CD1c-positive myeloid dendritic cell (primary cell): ENCODE measurements at regions not wholly inside any gene's neighbourhood (a gene's known extent, or its start where the extent isn't known, plus 50 kb on each side); places are given as distances from the start of the nearest gene placed in this dataset.
"Not testable (repeated sequence)": the region's sequence is repeated elsewhere in the genome, so short reads cannot be mapped to it uniquely, and the experiment has no call there.

Source experiments
- DNase-seq: peaks from one replicate; pipeline ENCODE4 v3.0.0-alpha.2; 2016; ENCODE audit errors: extremely low spot score

DNA sequence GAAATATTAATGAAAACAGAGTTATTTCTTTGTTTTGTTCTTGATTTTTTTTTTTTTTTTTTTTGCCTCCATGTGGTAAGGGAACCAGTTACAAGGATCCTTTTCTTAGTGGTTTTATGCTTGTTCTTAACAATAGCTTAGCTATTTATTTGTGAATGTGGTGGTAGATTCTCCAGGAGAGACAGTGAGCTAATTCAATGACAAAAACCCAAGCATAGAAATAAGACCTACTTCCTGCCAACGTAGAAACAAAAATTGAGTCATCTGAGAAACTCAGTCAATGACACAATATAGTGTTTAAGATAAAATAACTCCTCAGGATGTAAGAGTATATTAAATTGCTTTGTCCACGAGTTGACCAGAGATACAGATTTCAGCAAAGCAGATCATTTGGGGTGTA lies 863.8 kb upstream of the PABPC4L start:
- no peak for DNase-seq

DNA sequence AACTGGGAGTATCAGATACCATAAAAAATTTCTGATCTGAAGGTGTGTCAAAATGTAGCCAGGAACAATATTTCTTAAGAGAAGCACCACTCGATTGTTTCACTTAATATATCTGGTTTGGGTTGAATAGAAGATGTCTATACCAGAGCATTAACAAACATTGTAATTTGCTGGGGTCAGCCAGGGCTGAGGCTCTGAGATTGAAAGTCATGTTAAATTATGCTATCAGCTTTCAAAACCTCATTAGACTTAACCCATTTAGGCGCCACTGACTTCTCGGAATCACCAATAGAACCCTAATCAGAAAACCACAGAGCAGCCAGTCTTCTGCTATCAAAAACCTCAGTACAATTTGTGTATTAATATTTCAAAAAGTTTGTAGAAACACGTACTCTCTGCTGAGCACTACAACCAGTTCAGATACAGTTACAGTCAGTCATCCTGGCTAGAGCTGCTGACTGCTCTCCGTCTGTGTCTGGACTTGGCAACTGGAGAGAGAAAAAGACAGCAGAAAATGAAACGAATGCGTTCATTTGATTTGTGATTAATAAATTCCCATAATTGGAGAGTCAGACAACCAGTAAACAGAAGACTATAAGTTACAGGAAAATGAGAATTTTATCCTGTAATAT lies 848.6 kb upstream of the PABPC4L start:
- DNase-seq = no peak

DNA sequence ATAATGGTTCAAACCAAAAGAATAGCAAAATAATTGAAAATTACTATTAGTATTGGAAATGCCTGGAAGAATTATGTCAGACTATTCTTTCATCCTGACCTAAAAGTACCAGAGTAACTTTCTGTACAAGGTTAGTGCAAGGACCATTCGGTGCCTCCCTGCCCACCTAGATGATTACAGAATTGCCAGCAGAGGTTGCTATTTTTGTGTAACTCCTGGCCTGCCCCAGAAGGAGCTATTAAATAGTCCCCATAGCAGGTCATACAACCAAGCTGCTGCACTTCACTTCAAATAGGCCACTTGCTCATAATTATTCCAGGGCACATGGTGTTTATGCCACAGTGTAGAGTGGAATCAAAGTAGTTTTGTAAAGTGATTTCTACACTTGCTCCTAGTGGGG lies 831.1 kb upstream of the PABPC4L start:
- no peak for DNase-seq

DNA sequence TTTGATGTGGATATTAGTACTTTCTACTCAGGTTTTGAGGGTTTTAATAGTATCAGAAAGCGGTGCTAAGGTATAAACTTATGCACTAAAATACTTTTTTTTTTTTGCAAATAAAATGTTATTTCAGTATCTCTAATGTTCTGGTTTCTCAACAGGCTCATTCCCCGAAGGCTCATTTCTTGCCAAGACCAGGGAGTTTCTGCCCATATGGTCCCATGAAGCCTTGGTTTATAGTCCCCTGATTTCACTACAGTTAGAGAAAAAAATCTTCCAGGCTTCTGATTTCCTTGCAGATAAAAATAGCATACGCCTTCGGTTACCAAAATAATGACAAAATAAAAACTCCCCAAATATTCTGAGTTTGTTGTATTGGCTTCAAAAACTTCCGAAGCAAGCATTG lies 814.2 kb upstream of the PABPC4L start:
- no peak for DNase-seq

DNA sequence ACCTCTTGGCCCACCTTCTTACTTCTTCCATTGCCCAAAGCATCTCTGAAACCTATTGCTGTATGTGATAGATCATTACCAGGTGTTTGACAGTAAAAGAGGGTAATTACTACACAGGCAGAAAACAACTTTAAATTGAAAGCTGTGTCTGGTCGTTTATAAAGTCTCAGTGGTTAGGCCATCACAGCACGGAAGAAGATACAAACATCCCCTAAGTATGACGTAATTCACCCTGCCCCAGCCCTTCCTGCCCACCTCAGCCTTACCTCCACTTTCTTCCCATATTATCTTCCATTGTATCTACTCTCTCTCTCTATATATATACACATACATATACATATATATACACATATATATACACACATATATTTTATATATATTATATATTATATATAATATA lies 805.8 kb upstream of the PABPC4L start:
- DNase-seq = no peak

DNA sequence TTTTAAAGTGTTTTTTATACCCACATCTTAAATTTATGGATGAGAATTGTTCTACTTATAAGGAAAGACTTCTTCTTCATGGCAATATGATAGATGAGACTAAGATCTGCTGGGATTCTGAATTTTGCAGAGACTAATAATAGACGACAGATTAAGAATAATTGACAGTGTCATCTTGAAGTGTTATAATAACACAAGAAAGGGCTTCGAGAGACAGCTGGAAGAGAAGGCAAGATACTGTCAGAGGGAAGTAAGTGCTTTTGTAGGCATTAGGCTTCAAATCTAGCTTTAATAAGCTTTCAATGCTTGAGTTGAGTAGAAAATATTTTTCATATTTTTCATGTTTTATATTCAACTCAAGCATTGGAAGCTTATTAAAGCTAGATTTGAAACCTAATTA lies 797.6 kb upstream of the PABPC4L start:
- no peak for DNase-seq

DNA sequence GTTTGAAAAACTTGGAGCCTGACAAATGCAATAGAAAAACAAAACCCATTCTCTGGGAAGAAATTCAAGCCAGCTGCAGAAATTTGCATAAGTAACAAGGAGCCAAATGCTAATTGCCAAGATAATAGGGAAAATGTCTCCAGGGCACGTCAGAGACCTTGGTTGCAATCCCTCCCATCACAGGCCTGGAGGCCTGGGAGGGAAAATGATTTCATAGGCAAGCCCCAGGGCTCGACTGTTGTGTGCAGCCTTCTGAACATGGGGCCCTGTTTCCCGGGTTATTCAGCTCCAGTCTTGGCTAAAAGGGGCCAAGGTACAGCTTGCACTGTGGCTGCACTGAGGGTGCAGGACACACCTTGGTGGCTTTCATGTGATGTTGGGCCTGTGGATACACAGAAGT lies 760.4 kb upstream of the PABPC4L start:
- no peak for DNase-seq

DNA sequence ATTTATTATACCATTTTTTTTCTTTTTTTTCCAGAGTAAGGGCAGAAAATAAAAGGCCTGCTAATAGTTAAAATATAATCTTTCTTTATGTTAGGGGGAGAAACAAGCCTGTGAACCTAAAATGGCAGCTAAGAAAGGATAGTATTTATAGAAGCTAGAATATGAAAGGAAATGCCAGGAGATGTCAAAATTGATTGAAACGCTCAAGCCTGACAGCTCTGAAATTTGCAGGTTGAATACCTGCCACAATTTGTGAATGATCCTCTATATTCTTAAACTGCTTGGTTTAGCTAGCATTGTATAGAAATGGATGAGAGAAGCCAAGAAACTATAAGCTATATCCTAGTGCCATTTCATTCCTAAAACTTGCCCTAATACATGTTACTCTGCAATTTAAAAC lies 757.3 kb upstream of the PABPC4L start:
- DNase-seq = no peak

DNA sequence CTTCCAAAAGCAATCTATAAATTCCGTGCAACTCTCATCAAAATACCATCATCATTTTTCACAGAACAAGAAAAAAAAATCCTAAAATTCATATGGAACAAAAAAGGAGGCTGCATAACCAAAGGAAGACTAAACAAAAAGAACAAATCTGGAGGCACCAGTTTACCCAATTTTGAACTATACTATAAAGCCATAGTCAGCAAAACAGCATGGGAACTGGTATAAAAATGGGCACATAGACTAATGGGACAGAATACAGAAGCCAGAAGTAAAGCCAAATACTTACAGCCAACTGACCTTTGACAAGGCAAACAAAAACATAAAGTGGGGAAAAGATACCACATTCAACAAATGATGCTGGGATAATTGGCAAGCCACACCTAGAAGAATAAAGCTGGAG lies 753.5 kb upstream of the PABPC4L start:
- no peak for DNase-seq

DNA sequence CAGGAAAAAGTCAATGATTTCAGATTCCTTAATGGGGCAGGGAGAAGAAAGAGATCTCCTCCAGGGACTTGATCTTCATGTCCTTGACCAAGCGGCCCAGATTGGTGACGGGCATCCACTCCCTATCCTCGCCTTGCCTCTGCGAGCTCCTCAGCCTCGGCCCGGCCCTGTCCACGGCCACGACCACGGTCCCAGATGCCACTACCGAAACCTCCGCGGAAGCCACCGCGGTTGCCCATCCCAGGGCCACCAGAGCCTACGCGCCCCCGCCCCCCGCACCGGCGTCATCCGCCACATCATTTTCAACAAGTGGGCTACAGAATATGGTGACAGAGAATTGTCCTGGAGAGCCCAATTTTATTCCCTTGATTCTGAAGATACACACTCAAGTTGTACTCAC lies 751.2 kb upstream of the PABPC4L start:
- no peak for DNase-seq

DNA sequence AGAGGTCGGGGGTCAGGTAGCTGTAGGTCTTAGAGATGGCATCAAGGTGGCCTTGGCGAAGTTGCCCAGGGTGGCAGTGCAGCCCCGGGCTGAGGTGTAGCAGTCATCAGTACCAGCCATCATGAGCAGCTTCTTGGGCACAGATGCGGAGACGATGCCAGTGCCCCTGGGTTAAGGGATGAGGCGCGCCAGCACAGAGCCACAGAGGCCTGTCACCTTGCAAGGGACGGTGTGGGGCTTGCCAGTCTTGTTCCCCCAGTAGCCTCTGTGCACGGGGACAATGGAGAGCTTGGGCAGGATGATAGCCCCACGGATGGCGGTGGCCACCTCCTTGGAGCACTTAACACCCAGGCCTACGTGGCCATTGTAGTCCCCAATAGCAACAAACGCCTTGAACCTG lies 750.7 kb upstream of the PABPC4L start:
- no peak for DNase-seq

DNA sequence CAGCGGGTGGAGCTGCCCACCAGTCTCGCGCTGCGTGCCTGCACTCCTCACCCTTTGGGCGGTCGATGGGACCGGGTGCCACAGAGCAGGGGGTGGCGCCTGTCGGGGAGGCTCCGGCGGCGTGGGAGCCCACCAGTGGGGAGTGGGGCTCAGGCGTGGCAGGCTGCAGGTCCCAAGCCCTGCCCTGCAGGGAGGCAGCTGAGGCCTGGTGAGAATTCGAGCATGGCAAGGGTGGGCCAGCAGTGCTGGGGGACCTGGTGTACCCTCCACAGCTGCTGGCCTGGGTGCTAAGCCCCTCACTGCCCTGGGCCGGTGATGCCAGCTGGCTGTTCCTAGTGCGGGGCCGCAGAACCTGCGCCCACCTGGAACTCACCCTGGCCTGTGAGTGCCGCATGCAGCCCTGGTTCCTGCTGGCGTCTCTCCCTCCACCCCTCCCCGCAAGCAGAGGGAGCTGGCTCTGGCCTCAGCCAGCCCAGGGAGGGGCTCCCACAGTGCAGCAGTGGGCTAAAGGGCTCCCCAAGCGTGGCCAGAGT lies 746.6 kb upstream of the PABPC4L start:
- no peak for DNase-seq

DNA sequence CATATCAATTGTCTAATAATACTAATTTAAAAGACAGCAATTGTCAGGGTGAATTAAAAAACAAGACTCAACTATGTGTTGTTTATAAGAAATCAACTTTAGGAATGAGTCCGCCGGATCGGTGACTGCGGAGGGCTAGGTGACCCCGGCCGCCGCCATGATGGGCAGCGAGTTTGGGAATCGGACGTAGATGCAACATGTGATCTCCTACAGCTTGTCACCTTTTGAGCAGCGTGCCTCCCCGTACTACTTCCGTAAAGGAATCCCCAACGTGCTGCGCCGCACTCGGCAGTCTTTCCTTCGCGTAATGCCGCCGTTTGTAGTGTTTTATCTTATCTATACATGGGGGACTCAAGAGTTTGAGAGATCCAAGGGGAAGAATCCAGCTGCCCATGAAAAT lies 742.5 kb upstream of the PABPC4L start:
- no peak for DNase-seq

DNA sequence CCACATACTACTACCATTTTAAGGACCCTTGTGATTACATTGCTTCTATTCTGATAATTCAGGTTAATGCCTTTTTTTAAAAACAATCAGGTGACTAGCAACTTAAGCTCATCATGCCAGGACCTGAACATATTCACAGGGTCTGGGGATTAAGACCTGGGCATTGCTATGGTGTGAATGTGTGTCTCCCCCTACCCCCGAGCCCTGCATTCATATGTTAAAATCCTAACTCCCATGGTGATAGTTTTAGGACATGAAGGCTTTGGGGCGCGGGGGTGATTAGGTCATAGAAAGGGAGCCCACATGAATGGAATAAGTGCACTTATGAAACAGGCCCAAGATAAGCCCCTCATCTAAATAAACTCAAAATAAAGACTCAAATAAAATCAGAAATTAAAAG lies 734.4 kb upstream of the PABPC4L start:
- DNase-seq = no peak

DNA sequence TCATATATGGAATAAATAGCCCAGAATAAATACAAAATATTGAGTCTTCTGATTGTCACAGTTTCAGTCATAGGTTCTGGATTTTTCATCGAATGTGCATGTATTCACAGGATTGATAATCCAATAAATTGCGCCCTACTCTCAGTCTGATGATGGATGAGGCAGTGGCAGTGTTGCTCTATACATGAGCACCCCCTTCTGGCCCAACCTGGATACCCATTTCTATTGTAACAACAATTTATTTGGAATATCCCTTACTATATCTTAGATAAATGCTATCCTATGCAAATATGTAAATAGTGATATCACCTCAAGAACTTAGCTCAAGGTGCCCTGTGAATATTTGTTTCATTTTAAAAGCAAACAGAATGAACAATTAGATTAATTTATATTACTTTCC lies 733.7 kb upstream of the PABPC4L start:
- DNase-seq = no peak

DNA sequence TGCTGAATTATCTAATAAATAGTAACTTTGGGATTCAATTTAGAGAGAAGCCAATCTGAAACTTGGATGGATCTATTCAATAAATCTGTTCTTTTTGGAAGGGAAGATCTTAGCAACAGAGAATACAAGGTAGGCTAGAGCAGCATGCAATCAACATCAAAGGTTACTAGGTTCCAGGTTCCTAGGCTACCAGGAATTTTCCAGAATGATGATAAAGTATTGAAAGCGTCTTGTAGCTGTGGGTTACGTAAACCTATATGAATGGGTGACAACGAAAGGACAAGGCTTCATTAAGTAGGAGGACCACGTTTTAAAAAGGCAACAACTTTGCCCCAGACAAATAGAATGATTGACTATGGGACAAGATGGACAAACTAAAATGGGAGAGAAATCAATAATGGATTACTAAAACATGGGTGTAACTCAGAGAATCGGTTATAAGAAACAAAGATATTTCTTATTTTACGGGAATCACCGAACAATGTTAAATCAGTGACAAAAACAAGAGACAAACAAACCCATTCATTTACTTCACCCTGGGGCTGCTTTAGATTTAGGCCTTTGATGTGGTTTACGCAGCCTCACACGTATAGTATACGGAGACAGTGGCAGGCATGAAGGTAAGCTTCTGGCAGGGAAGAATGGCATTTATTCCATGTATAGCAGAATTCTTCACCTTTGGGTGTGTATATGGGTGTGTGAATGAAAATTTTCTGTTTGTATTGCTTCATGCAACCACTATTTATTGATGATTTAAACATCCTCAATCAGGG lies 732.6 kb upstream of the PABPC4L start:
- DNase-seq = no peak

DNA sequence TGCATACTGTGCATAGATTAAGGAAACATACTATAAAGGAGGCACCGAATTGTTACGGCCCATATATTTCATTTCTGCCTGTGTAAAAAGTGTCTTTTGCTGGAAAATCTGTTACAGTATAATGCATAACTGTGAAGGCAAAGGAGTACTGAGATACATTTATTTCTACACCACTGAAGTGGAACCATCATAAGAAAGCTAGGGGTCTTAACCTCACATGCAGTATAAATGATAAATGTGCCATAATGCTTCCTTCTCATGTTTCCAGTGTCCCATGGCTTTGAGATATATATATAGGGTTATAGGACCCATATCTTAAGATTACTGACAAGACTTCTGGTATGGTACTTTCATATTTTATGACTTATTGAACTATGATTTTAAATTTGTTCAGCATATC lies 713.8 kb upstream of the PABPC4L start:
- no peak for DNase-seq

DNA sequence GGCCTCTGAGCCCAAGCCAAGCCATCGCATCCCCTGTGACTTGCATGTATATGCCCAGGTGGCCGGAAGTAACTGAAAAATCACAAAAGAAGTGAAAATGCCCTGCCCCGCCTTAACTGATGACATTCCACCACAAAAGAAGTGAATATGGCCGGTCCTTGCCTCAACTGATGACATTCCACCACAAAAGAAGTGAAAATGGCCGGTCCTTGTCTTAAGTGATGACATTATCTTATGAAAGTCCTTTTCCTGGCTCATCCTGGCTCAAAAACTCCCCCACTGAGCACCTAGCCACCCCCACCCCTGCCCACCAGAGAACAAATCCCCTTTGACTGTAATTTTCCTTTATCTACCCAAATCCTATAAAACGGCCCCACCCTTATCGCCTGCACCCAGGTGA lies 712.7 kb upstream of the PABPC4L start:
- DNase-seq = not testable (repeated sequence)

DNA sequence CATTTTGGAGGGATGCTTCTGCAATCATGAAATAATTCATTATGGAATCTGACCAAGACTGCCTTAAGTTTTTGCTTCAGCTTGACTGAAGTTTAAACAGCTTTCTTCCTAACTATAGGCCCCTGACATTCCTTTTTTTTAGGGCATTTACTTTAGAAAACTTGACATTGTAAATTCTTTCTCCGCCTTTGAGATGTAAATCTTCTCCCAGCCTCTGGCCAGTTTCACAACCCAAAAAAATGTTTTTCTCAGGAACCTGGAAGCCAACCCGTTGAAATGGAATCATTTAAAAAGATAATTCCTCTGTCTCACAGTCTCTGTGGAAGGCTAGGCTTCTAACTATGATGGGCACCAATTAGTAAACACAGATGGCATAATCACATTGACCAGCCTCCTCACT lies 710.4 kb upstream of the PABPC4L start:
- no peak for DNase-seq

DNA sequence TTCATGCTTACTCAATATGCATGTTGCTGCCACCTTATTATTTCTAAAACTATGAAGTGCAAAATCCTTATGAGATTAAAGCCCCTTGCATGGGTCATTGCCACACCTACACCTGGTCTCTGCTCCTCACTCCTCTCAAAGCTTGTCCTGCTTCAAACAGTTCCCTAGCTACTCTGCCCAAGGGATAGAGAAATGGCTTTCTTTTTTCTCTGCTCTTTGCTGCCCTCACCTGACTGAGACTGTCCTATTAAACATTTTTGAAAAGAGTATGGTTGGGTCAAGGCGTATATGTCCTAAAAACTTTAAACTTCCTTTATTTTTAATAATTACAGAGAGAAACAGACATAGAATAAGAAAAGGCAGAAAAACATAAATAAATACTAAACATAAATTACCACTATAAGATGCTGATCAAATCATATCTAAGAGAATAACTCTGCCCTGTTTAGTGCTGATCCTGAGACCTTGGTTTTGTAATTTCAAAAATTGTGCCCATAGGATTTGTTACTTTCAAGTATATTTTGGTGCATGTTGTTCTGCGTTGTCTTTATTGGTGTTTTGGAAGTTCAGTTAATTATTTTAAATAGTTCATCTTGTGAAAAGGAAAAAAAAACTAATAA lies 704.9 kb upstream of the PABPC4L start:
- DNase-seq = no peak

DNA sequence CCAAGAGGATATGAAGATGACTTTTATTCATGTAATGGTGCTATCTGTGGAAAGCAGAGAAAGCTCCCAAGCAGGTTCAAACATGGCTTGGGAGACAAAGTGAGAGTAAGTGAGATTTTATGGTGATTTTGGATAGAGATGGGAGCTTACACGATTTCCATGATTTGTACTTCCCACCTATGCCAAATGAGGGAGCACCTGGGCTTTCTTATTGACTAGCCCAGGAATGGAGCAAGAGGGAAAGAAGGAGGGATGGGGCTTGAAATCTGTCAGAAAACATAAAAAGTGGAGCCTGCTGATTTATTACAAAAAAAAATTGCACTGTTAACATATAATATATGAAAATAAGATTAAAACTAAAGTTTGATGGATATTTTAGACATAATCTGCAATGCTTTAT lies 703.5 kb upstream of the PABPC4L start:
- no peak for DNase-seq

DNA sequence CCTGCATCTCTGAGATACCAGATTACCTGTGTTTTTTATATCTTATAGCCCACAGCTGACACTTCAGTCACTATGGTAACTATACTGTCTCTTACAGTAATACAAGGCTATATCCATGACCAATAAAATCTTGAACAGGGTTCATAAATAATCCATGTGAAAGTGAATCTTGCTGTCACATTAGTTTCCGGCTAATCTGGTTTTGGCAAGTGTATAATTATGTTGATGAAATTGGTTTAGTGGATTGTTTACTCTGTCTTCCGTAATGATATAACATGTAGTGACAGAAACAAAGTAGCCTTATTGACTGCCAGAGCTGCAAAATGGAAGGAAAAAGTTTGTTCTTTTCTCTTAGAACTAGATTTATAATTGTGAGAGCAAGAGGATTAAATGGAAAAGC lies 686.6 kb upstream of the PABPC4L start:
- no peak for DNase-seq

DNA sequence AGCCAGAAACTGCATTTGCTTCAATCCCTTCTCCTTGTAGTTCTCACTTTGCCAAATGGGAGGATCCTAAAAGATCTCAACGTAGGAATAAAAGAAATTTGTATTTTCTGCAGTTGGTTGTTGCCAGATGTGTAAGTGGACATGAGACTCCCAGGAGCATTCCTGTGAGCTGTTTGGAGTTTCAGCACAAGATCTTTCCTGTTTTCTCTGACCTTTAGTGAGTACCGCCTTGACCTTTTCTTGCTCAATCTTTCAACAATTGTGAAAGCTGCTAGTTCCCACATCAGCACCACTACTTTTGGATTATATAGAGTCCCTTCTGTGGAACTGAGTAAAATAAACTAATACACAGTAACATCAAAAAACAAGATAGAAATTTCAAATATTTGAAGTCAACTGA lies 683.8 kb upstream of the PABPC4L start:
- no peak for DNase-seq
